A549 (cell line): ENCODE measurements at regions not wholly inside any gene's neighbourhood (a gene's known extent, or its start where the extent isn't known, plus 50 kb on each side); places are given as distances from the start of the nearest gene placed in this dataset.

Experiments
- EP300 ChIP-seq, 2 experiments: fragments of >200 bp; sonication (Bioruptor Twin); formaldehyde crosslinking; IDR thresholded peaks; 2 replicates in 1 of 2; 3 replicates in 1 of 2; pipeline ENCODE4 v1.6.1; 2016 to 2017
- POLR2A ChIP-seq: IDR thresholded peaks from 2 replicates; pipeline ENCODE4 v1.6.1; 2012; ENCODE audit warnings: mild to moderate bottlenecking, low read length
- TF ChIP-seq, protein P1 (sequence below): fragments of >200 bp; sonication (Bioruptor Twin); formaldehyde crosslinking; IDR thresholded peaks from 3 replicates; pipeline ENCODE4 v1.5.1; 2016

DNA sequence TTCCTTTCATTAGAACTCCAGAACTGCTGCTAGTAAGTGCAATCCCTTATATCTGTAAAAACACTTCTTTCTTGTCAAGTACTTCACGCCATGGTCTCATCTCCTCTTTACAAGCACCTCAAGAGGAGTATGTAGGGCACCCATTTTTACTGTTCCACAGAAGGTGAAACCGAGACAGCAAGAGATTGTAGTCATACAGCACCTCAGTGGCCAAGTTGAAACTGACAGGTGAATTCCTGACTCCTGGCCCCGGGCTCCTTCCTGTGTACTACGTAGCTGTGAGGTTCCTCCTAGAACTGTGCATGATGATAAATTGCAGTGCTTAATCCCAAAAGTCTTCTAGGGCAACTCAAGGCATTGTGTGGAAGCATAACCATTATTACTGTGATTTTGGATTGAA, 131.5 kb upstream of the MEIS1 start:
- TF ChIP-seq, protein P1, sequence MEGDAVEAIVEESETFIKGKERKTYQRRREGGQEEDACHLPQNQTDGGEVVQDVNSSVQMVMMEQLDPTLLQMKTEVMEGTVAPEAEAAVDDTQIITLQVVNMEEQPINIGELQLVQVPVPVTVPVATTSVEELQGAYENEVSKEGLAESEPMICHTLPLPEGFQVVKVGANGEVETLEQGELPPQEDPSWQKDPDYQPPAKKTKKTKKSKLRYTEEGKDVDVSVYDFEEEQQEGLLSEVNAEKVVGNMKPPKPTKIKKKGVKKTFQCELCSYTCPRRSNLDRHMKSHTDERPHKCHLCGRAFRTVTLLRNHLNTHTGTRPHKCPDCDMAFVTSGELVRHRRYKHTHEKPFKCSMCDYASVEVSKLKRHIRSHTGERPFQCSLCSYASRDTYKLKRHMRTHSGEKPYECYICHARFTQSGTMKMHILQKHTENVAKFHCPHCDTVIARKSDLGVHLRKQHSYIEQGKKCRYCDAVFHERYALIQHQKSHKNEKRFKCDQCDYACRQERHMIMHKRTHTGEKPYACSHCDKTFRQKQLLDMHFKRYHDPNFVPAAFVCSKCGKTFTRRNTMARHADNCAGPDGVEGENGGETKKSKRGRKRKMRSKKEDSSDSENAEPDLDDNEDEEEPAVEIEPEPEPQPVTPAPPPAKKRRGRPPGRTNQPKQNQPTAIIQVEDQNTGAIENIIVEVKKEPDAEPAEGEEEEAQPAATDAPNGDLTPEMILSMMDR, result no peak
- TF ChIP-seq POLR2A (no peak), EP300 (IDR thresholded peaks at IDR 0.05) (no peak)
